Neural cell (in vitro differentiated cells): ENCODE measurements at regions not wholly inside any gene's neighbourhood (a gene's known extent, or its start where the extent isn't known, plus 50 kb on each side); places are given as distances from the start of the nearest gene placed in this dataset.

Experiments used
- CTCF ChIP-seq: fragments of 450-650 bp; IDR thresholded peaks from 2 replicates; pipeline ENCODE4 v1.5.1; 2014; ENCODE audit warnings: antibody characterized with exemption, mild to moderate bottlenecking, moderate library complexity; ENCODE audit not compliant: poor library complexity, severe bottlenecking
- POLR2AphosphoS5 ChIP-seq: IDR thresholded peaks from 2 replicates; pipeline ENCODE4 v1.6.1; 2012
- TAF1 ChIP-seq: IDR thresholded peaks from 2 replicates; pipeline ENCODE4 v1.6.1; 2012; ENCODE audit warnings: low read depth

- TF ChIP-seq POLR2AphosphoS5 (no peak), CTCF (no peak), TAF1 (no peak)
Measured at GRCh38 chr3:3346556-3346955, 167.1 kb upstream of the CRBN start.
